ENCODE measurements at regions not wholly inside any gene's neighbourhood (a gene's known extent, or its start where the extent isn't known, plus 50 kb on each side); places are given as distances from the start of the nearest gene placed in this dataset.

DNA sequence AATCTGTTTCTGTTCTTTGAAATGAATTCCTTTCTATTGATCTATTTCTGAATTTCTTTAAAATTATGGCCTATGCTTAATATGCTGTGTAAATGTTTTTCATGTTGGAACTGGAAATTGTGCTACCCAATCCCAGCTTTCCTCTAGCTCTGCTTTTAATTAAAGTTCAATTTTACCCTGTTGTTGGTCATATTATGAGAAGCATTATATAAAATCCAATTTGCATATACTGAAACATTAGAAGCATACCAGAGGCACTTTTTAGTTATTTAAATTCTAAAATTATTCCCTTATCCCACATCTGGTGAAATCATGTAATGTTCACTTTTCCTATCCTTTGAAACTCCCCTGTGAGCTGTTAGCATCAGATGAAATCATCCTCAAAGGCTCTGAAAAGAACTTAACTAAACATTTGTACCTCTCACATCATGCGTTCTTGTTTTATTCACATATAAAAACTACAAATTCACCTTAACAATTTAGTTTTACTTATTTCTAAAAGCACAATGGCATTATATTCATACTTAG, 160.6 kb upstream of the COL21A1 start:
- DNase-seq: no peak

DNA sequence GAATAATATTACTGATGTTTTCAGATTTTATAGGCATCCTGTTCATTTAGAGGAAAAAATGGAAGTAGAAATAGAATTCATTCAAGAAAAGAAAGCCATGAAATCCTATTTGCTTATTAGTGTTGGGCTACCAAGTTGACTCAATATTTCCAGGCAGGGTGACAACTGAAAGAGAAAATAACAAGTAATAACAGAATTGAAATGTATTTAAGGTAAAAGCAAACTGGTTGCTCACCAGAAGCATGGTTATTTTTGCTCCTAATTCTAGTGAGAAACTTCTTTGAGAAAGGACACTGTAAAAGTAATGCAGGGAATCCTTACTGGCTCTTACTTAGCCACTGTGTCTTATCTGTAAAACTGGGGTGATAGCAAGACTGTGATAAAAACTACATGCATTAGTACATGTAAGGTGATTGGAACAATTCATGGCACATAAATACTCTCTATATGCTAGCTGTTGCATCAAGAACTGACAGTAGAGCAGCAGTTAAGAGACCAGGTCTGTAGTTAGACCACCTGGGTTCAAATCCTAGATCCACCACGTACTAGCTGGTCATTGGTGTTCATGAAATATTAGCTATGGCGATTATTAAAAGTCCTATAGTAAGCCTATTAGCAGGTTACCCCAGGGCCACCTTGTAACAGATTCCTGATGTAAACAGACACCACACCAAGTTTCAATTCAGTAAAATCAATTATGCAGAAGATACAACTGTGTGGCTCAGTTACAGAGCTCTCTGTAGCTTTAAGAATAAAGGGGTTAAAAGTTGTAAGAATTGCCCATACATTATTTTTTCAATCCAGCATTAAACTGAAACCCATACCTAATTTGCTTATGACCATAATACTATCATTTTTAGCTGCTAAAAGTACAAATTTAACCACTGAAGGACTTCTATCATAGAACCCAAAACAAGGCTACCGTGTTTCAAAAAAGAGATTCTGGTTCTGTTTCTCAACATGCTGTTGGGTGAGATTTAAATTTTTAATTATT, 159.2 kb upstream of the COL21A1 start:
- DNase-seq: no peak

DNA sequence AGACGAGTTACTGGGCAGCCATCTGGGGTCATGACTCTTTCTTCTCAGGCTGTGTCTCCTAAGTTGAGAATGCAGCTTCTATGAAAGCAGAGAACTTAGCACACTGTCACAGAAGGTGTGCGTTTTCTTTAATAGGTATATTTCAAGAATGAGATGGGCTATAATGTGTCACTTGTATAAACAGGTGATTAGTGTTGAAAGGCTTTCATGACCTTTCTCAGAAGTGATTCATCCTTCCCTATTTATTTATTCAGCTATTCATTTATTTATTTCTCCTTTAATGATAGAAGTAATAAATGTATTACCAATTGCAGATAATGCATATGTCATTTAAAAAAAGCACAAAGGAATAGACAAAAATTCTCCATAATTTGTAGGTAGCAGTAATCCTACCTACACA, 157.2 kb upstream of the COL21A1 start:
- DNase-seq: no peak

DNA sequence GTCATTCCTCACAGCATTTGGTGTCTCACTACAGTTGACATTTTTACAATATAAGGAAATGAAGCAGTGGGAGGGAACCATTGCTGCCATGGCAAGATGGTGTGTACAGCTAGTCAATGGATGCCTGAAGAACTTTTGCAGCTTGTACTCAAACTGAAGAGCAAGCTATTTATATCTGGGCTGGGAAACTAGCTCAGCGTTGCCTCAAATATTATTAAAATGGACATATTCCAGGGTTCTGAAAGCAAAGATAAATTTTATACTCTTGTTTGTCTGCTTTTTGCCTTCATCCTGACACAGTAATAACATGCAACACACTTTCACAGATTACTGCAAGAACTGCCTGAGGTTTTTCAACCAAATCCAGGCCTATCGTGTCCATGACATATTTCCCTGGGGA, 156.4 kb upstream of the COL21A1 start:
- DNase-seq: no peak

DNA sequence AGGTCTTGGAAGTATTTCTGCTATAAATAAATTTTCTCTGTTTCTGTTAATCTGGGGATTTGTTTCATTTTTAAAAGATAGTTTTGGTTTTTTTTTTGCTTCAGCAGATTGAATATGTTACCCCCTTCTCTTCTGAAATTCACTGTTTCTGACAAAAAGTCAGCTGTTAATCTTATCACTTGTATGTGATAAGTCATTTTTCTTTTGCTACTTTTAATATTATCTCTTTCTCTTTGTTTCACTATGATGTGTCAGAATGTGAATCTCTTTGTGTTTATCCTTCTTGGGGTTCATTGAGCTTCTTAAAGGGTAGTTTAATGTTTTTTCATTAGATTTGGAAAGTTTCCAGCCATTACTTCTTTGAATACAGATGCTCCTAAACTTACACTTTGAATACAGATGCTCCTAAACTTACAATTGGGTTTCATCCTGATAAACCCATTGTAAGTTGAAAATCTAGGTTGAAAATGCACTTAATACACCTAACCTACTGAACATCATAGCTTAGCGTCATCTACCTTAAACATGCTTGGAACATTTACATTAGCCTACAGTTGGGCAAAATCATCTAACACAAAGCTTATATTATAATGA, 154.2 kb upstream of the COL21A1 start:
- no peak for DNase-seq

DNA sequence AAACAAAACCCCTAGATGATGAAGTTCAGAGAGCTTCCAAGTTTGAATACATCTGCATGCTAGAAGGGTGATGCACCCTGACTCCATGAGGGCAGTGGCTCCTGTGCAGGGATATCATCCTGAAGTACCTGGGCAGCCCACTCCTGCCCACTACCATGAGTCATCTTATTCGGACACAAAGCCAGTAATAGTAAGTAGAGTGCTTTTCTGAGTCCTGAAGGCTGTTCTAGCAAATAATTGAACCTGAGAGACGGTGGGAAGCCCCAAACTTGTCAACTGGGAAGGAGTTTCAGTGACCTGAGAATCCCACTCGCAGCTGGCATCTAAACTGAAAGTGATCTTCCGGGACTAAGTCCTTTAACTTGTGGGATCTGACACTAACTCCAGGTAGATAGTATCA, 152.9 kb upstream of the COL21A1 start:
- DNase-seq: no peak

DNA sequence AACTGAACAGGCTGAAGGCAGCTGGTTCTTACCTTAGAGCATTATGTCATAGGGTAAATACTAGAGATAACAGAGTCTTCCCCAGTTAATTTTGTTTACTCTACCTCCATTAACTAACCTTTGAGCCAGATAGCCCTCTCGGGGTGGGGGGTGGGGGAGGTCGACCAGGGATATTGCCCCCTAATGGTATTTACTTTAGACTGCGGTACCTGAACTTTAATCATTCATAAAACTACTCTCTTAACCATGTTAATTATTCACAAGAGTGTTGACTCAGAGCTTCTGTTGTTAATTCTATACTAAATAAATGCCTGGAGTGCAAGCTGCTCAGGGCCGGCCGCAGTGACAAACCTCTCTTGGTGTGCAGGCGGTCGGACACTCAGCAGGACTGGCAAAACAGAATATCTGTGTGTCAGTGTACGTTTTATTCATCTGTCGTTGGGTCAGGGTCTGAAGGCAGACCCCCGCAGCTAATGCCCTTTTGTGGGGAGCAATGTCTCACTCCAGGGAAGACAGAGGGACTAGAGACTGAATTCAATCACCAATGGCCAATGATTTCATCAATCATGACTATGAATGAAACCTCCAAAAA, 152.4 kb upstream of the COL21A1 start:
- no peak for DNase-seq

DNA sequence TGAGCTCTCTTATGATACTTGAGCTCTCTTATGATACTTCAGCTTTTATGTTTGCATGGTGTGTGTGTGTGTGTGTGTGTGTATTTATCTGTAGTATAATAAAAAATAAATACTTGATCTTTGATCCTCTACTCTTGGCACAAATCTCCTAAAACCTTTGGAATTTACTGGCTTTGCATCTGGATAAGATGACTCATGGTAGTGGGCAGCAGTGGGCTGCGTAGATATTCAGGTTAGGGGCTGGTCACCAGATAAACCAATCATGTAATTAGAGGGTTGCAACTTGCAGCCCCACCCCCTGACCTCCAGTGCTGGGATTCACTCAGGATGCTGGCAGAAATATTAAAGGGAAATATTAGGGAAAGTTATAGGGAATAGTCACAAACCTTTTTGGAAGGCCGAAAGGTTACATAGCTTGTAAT, 151.9 kb upstream of the COL21A1 start:
- DNase-seq: peak; percentile 53

DNA sequence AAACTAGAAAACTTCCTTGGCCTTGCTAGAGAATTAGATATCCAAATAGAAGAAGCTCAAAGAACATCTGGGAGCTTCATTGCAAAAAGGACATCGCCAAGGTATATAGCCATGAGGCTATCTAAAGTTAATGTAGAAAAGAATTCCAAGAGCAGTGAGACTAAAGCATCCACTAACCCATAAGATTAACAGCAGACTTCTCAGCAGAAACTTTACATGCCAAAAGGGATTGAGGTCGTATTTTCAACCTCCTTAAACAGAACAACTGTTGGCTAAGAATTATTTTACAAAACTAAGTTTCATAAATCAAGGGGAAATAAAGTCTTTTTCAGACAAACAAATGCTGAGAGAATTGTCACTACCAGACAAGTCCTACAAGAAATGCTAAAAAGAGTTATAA, 149.1 kb upstream of the COL21A1 start:
- no peak for DNase-seq

DNA sequence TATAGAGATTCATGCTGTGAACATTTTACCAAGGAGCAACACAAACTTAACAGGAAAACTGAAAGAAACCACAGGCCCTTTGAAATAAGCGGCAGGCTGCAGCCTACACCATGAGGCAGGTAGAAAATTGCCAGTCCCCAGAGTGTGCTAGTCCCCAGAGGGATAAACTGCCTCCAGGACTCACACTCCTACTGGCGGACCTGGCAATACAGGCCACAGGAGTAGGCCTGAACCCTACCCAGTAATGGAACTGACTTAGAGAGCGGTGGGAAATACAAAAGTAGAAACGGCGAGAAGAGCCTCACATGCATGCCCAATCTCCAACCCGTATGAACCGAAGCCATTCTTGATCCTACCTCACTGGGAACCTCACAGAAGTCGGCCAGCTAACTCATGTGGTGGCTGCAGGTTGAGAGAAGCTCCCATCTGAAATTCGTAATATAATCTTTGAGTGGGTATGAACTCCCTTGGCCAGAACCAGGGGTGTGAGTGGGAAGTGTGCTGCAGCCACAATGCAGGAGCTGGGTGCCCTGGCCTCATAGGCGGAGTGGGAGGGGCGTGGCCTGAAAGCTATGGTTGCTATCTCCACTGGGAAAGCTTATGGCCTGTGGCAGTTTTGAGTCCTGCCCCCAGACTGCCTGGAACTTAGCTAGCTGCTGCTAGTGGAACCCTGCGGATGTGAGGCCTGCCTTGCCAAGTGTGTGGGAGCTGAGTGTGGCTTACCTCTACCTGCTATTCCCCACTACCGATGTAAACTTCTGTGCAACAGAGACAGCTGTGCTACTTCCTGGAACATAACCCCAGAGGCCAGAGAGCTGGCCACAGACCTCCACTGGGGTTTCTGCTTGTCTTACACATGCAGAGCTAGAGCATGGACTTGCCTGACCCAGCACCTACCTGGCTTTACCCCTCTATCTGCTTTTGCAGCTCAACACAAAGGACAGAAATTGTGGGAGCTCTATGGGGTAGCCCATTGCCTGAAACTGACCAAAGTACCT, 146.5 kb upstream of the COL21A1 start:
- DNase-seq: no peak

DNA sequence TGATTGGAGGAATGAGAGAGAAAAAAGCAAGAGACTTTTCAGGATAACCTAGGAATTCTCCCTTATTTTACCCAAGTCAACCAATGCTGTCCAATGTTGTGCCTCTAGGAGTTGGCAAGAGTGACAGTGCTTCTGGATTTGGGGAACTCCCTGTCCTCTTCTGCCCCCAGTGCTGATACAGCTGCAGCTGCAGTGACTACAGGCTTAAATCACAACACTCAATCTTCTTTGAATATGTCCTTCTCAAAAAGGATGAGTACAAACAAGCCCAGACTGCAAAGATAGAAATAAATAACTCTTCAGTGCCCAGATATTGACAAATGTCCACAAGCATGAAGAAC, 141.0 kb upstream of the COL21A1 start:
- no peak for DNase-seq

DNA sequence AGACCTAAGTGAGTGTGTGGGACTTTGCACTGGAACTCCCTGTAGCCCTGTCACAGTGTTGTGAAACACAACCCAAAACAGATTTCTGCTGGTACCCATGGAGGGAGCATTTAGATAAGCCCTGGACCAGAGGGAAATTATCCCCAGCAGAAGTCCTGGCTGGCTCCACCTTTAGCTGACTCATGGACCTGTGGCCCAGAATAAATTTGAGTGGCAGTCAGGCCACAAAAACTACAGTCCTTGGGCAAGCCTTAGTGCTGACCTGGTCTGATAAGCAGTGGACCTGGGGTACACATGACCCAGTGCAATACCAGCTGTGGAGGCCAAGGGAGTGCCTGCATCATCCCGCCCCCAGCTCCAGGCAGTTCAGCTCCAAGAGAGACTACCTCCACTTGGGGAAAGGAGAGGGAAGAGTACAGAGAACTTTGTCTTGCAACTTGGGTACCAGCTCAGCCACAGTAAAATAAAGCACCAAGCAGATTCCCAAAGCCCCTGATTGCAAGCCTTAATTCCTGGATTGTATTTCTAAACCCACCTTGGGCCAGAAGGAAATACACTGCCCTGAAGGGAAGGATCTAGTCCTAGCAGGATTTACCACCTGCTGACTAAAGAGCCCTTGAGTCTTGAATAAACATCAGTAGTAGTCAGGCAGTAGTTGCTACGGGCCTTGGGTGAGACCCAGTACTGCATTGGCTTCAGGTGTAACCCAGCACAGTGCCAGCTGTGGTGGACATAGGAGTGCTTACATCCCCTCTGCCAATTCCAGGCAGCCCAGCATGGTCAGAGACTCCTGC, 140.4 kb upstream of the COL21A1 start:
- DNase-seq: no peak

DNA sequence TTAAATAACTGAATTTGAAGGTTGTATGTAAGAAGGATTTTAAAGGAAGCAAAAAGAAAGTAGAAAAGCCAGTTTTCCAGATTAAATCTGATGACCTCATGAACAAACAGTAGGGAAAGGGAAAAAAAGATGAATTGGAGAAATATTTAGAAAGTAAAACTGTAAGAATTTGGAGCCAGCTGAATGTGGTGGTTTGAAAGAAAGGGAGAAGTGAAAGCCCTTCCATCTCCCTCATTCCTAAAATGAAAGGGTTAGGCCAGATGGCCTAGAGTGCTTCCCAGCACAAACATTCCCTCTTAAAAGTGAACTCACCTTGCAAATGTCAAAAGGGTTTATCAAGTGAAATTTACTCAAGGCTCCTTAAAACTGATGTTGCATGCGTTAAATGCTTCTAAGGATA, 139.3 kb upstream of the COL21A1 start:
- no peak for DNase-seq

DNA sequence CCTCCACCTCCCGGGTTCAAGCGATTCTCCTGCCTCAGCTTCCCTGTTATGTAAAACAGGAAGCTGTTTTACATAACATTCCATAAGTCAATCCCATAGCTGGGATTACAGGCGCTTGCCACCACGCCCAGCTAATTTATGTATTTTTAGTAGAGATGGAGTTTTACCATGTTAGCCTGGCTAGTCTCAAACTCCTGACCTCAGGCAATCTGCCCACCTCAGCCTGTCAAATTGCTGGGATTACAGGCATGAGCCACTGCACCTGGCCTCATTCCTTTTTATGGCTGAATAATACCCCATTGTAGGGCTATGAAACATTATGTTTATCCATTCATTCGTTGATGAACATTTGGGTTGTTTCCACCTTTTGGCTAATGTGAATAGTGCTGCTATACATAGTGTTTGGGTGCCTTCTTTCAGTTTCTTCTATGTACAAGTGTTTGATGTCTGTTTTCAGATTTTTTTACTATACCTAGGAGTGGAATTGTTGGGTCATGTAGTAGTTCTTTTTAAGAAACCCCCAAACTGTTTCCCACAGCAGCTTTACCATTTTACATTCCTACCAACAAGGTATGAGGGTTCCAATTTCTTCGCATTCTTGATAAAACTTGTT, 138.7 kb upstream of the COL21A1 start:
- DNase-seq: no peak

DNA sequence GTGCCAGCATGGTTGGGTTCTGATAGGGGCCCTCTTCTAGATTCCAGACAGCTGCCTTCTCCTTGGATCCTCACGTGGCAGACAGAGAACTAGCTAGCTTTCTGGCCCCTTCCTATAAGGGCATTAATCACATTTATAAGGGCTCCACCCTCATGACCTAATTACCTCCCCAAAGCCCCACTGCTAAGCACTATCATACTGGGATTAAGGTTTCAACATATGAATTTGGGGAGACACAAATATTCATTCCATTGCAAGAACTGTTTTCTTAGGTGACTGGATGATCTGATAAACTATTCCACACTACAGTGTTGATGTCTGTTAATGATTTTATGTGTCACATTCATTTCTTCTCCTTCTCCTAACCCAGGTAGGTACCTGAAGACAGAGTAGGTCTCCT, 135.8 kb upstream of the COL21A1 start:
- no peak for DNase-seq

DNA sequence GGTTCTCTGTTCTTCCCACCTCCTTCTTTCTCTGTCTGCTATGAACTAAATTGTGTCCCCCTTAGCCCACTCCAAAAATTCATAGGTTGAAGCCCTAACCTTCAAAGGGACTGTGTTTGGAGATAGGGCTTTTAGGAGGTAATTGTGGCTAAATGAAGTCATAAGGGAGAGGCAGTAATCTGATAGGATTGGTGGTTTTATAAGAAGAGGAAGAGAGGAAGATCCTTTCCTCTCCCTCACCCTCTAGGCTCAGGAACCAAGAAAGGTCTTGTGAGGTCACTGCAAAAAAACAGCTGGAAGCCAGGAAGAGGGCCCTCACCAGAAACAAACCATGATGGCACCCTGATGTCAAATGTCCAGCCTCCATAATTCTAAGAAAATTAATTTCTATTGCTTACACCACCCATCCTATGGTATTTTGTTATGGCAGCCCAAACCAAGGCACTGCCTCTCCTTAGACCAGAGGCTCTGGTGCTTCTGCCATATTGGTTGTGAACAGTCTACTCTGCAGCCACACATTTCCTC, 135.1 kb upstream of the COL21A1 start:
- DNase-seq: no peak

DNA sequence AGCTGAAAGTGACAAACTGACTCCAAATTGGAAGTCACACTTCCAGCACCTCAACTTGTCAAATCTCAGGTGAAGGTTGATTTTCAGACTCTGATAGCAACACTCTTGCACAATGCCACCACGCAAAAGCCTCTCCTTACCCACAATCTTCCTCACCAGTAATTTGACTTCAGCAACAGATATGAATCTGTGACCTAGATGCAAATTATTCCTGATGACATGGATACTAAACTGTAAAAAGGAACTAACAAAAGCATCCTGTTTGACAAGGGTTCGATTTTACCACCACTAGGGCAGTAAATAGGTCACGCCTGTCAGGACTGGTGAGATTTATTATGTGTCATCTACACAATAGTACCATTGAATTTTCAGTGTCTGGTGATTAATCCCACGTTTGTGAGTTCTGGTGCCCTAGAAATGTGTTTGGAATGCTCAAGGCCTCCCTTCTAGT, 134.4 kb upstream of the COL21A1 start:
- DNase-seq: peak; percentile 37

DNA sequence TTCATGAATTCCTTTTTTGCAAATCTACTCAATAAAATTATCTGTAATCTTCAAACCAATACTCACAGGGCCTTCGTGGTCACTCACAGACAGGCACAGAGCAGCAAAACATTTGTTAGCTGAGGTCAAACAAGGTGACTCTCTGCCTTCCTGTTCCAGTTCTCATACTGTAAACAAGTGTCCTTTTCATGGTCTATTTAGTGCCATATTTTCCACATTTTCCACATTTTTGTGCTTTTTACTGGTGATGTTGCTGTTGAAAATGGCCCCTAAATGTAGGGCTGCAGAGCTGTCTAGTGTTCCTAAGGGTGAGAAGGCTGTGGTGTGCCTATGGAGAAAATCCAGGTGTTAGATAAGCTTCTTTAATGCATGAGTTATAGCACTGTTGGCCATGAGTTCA, 133.1 kb upstream of the COL21A1 start:
- no peak for DNase-seq

DNA sequence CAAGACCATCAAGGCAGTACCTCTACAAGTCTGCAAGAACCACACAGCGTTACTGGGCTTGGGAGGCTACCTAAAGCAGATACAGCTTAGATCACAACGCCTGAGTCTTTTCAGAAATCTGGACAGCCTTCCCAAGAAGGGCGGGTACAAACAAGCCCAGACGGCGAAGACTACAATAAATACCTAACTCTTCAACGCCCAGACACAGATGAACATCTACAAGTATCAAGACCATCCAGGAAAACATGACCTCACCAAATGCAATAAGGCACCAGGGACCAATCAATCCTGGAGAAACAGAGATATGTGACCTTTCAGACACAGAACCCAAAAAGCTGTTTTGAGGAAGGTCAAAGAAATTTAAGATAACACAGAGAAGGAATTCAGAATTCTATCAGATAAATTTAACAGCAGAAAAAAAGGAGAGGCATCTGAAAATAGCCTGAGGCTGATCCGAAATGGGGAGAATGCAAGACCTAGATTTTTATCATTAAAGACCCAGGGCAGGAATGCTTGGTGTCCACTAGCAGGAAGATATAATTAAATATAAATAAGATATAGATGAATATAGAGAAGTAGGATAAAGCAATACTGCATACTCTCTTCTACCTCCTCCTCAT, 131.7 kb upstream of the COL21A1 start:
- no peak for DNase-seq

DNA sequence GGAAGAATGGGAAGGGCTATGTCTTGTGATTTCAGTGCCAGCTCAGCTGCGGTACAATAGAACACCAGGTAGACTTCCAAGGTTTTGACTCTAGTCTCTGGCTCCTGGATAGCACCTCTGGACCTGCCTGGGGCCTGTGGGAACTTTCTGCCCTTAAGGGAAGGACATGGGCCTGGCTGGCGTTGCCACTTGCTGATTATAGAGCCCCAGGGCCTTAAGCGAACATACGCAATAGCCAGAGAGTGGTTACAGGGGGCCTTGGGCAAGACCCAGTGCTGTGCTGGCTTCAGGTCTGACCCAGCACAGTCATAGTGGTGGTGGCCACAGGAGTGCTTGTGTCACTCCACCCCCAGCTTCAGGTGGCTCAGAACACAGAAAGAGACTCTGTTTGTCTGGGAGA, 131.1 kb upstream of the COL21A1 start:
- DNase-seq: no peak

DNA sequence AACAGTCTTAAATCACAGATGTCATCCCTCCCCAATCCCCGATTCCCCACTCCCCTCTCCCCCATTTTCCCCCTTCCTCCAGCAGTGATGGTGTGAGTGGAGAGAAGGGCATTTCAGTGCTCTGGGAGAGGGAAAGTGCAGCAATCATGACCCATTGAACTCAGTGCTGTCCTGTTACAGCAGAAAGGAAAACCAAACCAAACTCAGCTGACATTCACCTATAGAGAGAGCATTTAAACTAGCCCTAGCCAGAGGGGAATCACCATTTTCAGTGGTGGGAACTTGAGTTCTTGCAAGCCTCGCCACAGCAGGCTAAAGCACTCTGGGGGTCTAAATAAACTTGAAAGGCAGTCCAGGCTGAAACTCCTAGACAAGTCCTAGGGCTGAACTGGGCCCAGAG, 129.9 kb upstream of the COL21A1 start:
- DNase-seq: no peak
